ENCODE measurements at regions not wholly inside any gene's neighbourhood (a gene's known extent, or its start where the extent isn't known, plus 50 kb on each side); places are given as distances from the start of the nearest gene placed in this dataset.

- intact Hi-C loops (cut with micrococcal nuclease), result no loop called here
- ATAC-seq, result no peak
Measured at GRCh38 chr16:61540216-61540615, 496.0 kb downstream of the CDH8 start.

GRCh38 chr16:61530697-61531096 lies 505.5 kb downstream of the CDH8 start:
- FAIRE-seq, result no peak
- no peaks in the 10 kb centered on the region for H3K79me2 ChIP-seq (ENCODE audit: control insufficient read depth, insufficient read depth, low read length)
- CTCF ChIA-PET (ENCODE audit: low intra/inter-chr PET ratio), result no interaction called here
- intact Hi-C loops (cut with micrococcal nuclease) (no loop called here), in situ Hi-C loops (cut with MboI) (no loop called here)
- H3K4me1 ChIP-seq (replicated peaks in 1 of 2; ENCODE audit: control insufficient read depth in 2 of 2, insufficient read depth in 2 of 2, low read length in 2 of 2), result no peaks in the 10 kb centered on the region
- no peak overlapping the region for H3K4me3 ChIP-seq
- no peaks in the 10 kb centered on the region for H4K20me1 ChIP-seq (replicated peaks; ENCODE audit: control insufficient read depth, insufficient read depth, low read length)
- ATAC-seq, result no peak
- POLR2A ChIA-PET, result no interaction called here
- no peaks in the 10 kb centered on the region for H3K9me1 ChIP-seq (ENCODE audit: control insufficient read depth, insufficient read depth, low read length)
- BruUV-seq (replicated peaks), result no TSS peak
- DNase-seq (ENCODE audit: extremely low read depth in 1 of 4, low spot score in 3 of 4), result no peak
- H3K27me3 ChIP-seq (ENCODE audit: control insufficient read depth in 2 of 2, insufficient read depth in 2 of 2, low read length in 2 of 2), result no peaks in the 10 kb centered on the region
- no peak overlapping the region for H3K4me2 ChIP-seq (ENCODE audit: insufficient read depth, low read length)
- no peak overlapping the region for H3K9ac ChIP-seq (ENCODE audit: insufficient read depth in 1 of 2, low read depth in 2 of 2, low read length in 2 of 2)
- H2AFZ ChIP-seq (ENCODE audit: low read depth, low read length), result no peak overlapping the region
- no peaks in the 10 kb centered on the region for H3K36me3 ChIP-seq (ENCODE audit: control insufficient read depth, insufficient read depth, low read length)
- H3K27ac ChIP-seq (ENCODE audit: extremely low read depth, low read depth, low read length), result no peak overlapping the region
- 0% methylated on average over 2 of the region's 2 CpGs for WGBS (ENCODE audit: insufficient coverage, low coverage, missing lambda C conversion rate)
- H3K9me3 ChIP-seq (replicated peaks; ENCODE audit: control insufficient read depth, insufficient read depth, low read depth, low read length), result no peaks in the 10 kb centered on the region; the same call in 1 of the 2 replicates
- TF ChIP-seq SRF (CRISPR knock-in tag; IDR thresholded peaks at IDR 0.05), result no peak
- TF ChIP-seq CC2D1A (IDR thresholded peaks at IDR 0.05), result no peak
- TF ChIP-seq TFE3 (CRISPR knock-in tag; IDR thresholded peaks at IDR 0.05), result peak; percentile 60
- no peak for TF ChIP-seq ZNF174 (CRISPR knock-in tag; IDR thresholded peaks at IDR 0.05)
- no peak for TF ChIP-seq ZNF124 (CRISPR knock-in tag; IDR thresholded peaks at IDR 0.05)
- no peak for TF ChIP-seq ZNF780A (CRISPR knock-in tag; IDR thresholded peaks at IDR 0.05)
- no peak for TF ChIP-seq ZNF77 (CRISPR knock-in tag; IDR thresholded peaks at IDR 0.05)
- TF ChIP-seq TAL1 (IDR thresholded peaks at IDR 0.05), result no peak
- no peak for TF ChIP-seq KAT8 (IDR thresholded peaks at IDR 0.05; ENCODE audit: low read depth)
- TF ChIP-seq HINFP (tag; conservative IDR thresholded peaks at IDR 0.05; ENCODE audit: low read depth), result no peak

More at GRCh38 chr16:61540216-61540615, 496.0 kb downstream of the CDH8 start:
- POLR2A ChIA-PET, result no interaction called here
- Histone ChIP-seq H3K79me2 (ENCODE audit: control insufficient read depth, insufficient read depth, low read length) (no peaks in the 10 kb centered on the region), H4K20me1 (replicated peaks; ENCODE audit: control insufficient read depth, insufficient read depth, low read length) (no peaks in the 10 kb centered on the region), H3K4me2 (ENCODE audit: insufficient read depth, low read length) (no peak overlapping the region), H3K27me3 (ENCODE audit: control insufficient read depth in 2 of 2, insufficient read depth in 2 of 2, low read length in 2 of 2) (no peaks in the 10 kb centered on the region), H3K4me1 (replicated peaks in 1 of 2; ENCODE audit: control insufficient read depth in 2 of 2, insufficient read depth in 2 of 2, low read length in 2 of 2) (no peaks in the 10 kb centered on the region), H3K9me3 (replicated peaks; ENCODE audit: control insufficient read depth, insufficient read depth, low read depth, low read length) (no peaks in the 10 kb centered on the region), H3K9ac (ENCODE audit: insufficient read depth in 1 of 2, low read depth in 2 of 2, low read length in 2 of 2) (no peak overlapping the region), H3K27ac (ENCODE audit: extremely low read depth, low read depth, low read length) (no peak overlapping the region), H3K4me3 (no peak overlapping the region), H3K9me1 (ENCODE audit: control insufficient read depth, insufficient read depth, low read length) (no peaks in the 10 kb centered on the region), H2AFZ (ENCODE audit: low read depth, low read length) (no peak overlapping the region), H3K36me3 (ENCODE audit: control insufficient read depth, insufficient read depth, low read length) (no peaks in the 10 kb centered on the region)
- BruUV-seq (replicated peaks), result no TSS peak
- FAIRE-seq (no peak), DNase-seq (ENCODE audit: extremely low read depth in 1 of 4, low spot score in 3 of 4) (no peak)
- TF ChIP-seq VEZF1 (CRISPR knock-in tag; IDR thresholded peaks at IDR 0.05), result no peak
- WGBS (ENCODE audit: insufficient coverage, low coverage, missing lambda C conversion rate), result 3% methylated on average over 3 of the region's 3 CpGs
- CTCF ChIA-PET (ENCODE audit: low intra/inter-chr PET ratio), result no interaction called here
- in situ Hi-C loops (cut with MboI), result no loop called here
